Cardiac muscle cell (in vitro differentiated cells and primary cell): ENCODE measurements at regions not wholly inside any gene's neighbourhood (a gene's known extent, or its start where the extent isn't known, plus 50 kb on each side); places are given as distances from the start of the nearest gene placed in this dataset.
"Not testable (repeated sequence)": the region's sequence is repeated elsewhere in the genome, so short reads cannot be mapped to it uniquely, and the experiment has no call there.

Source experiments
- DNase-seq, 2 donors: peaks; one replicate each; pipeline versions ENCODE4 v3.0.0 to v3.0.0-alpha.2; 2010 to 2017; ENCODE audit warnings: low read depth in 1 of 2, low spot score in 1 of 2
- H3K27ac ChIP-seq: fragments of 200-600 bp; sonication (generic); 2 replicates; pipeline ENCODE4 v1.5.1; 2016
- H3K27me3 ChIP-seq: fragments of 200-600 bp; sonication (generic); 2 replicates; pipeline ENCODE4 v1.6.0; 2016; ENCODE audit warnings: control low read depth
- H3K36me3 ChIP-seq: fragments of 200-600 bp; sonication (generic); 2 replicates; pipeline ENCODE4 v1.5.1; 2016; ENCODE audit warnings: control low read depth
- H3K4me1 ChIP-seq: fragments of 200-600 bp; sonication (generic); 2 replicates; pipeline ENCODE4 v1.8.1; 2017; ENCODE audit warnings: low read depth, mild to moderate bottlenecking, mixed run types
- H3K4me3 ChIP-seq: fragments of 200-600 bp; sonication (generic); 2 replicates; pipeline ENCODE4 v1.5.1; 2016; ENCODE audit warnings: mild to moderate bottlenecking
- H3K9me3 ChIP-seq: fragments of 200-600 bp; sonication (generic); 2 replicates; pipeline ENCODE4 v1.5.1; 2017; ENCODE audit warnings: low read depth, mild to moderate bottlenecking, control low read depth
- TF ChIP-seq, protein P1 (sequence below): IDR thresholded peaks from 2 replicates; pipeline ENCODE4 v1.5.1; 2012; ENCODE audit warnings: low read depth, mild to moderate bottlenecking, low read length

DNA sequence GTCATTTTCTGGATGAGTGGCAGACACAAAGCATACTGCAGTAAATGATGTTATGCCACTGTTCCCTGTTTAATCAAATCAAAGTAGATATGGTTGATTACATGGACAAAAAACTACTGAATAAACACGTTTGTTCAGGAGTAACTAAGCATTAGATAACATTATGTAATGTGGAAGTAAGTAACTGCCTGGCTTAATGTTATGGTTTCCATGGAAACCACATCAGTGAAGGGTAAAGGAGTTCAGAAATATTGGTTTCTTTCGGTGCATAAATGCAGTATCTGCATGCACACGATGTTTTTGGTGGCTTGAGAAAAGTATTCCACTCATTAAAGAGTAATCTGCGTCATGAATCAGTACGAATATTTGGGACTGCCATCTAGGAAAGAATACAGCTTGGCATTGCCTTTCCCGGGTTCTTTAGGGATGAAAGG lies 131.3 kb upstream of the PRKCQ start:
- TF ChIP-seq, protein P1, sequence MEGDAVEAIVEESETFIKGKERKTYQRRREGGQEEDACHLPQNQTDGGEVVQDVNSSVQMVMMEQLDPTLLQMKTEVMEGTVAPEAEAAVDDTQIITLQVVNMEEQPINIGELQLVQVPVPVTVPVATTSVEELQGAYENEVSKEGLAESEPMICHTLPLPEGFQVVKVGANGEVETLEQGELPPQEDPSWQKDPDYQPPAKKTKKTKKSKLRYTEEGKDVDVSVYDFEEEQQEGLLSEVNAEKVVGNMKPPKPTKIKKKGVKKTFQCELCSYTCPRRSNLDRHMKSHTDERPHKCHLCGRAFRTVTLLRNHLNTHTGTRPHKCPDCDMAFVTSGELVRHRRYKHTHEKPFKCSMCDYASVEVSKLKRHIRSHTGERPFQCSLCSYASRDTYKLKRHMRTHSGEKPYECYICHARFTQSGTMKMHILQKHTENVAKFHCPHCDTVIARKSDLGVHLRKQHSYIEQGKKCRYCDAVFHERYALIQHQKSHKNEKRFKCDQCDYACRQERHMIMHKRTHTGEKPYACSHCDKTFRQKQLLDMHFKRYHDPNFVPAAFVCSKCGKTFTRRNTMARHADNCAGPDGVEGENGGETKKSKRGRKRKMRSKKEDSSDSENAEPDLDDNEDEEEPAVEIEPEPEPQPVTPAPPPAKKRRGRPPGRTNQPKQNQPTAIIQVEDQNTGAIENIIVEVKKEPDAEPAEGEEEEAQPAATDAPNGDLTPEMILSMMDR, result no peak
- Histone ChIP-seq H3K36me3 (no peaks in the 10 kb centered on the region), H3K27ac (no peak overlapping the region)

DNA sequence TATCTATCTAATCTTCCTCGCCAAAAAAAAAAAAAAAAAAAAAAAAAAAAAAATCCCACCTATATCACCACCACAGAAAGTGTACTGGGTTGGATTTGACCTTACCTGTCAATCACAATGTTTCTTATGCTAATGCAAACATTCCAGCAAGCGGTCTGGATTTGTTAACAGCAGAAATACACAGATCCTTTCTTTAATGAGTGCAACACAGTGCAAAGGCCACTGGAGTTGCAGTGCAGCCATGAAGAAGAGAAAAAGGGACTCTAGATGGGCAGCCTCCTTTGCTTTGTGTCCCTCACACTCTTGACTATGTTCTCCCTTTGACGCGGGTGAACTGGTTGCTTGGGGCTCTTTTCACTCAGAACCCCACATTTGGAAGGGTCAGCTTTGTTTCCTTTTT lies 127.3 kb upstream of the PRKCQ start:
- H3K4me1 ChIP-seq, result no peaks in the 10 kb centered on the region
- H3K36me3 ChIP-seq, result no peaks in the 10 kb centered on the region
- DNase-seq, result no peak
- no peaks in the 10 kb centered on the region for H3K27me3 ChIP-seq
- no peak overlapping the region for H3K4me3 ChIP-seq
- H3K27ac ChIP-seq, result no peak overlapping the region
- H3K9me3 ChIP-seq, result no peaks in the 10 kb centered on the region
- TF ChIP-seq, protein P1, result no peak

More for the DNA sequence above, 131.3 kb upstream of the PRKCQ start:
- Histone ChIP-seq H3K27me3 (no peaks in the 10 kb centered on the region), H3K4me1 (no peaks in the 10 kb centered on the region), H3K9me3 (no peaks in the 10 kb centered on the region), H3K4me3 (no peak overlapping the region)
- no peak for DNase-seq

DNA sequence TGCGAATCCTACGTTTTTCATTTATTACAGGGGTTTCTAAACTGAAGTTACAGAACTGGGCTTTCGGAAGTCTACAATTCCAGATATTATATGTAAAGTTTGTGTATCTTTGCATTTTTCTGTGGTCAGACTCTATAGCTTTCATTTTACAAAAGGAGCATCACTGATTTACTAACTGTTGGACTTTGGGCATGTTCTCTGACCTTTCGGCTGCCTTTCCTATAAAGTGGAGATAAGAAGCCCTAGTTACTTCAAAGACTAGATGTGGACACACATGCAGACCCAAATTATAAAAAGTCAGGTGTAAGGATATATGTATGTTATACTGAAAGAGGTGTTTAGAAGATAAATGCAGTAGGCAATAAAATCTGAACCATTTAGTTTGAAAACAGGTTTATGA lies 126.6 kb upstream of the PRKCQ start:
- Histone ChIP-seq H3K4me3 (no peak overlapping the region), H3K27ac (no peak overlapping the region), H3K9me3 (no peaks in the 10 kb centered on the region), H3K36me3 (no peaks in the 10 kb centered on the region), H3K4me1 (no peaks in the 10 kb centered on the region), H3K27me3 (no peaks in the 10 kb centered on the region)
- TF ChIP-seq, protein P1, result no peak
- DNase-seq, result no peak

DNA sequence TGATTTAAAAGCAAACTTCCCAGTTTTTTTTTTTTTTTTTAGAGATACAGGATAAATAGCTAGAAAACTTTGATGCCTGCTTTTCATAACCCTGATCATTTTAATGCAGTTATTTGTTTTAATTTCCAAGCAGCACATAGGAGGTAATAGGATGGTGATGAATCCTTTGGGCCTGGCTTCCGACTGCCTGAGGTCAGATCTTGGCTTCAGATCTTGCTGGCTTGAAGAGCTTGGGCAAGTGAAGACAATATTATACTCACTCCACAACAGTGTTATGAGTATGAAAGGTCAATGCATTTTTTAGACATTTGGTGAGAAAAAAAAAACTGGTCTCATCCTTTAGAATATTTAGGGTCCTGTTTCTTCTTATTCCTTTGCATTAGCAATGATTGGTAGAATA lies 124.8 kb upstream of the PRKCQ start:
- H3K27me3 ChIP-seq, result no peaks in the 10 kb centered on the region

DNA sequence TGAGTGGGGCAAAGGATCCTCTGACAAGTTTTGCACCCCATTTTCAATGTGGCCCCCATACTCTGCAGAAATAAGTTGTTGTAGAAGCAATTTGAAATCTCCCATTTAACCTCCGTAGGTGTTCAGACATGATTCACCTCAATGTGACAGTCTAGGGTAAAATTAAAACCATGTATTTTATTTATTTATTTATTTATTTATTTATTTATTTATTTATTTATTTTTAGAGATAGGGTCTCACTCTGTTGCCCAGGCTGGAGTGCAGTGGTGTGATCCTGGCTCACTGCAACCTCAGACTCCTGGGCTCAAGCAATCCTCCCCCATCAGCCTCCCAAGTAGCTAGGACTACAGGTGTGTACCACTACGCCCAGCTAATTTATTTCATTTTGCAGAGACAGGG lies 122.8 kb upstream of the PRKCQ start:
- not testable (repeated sequence) for H3K4me3 ChIP-seq, H3K27ac ChIP-seq, DNase-seq, H3K9me3 ChIP-seq, H3K36me3 ChIP-seq, H3K4me1 ChIP-seq, H3K27me3 ChIP-seq

More for the DNA sequence above, 124.8 kb upstream of the PRKCQ start:
- TF ChIP-seq, protein P1, result no peak
- Histone ChIP-seq H3K4me3 (no peak overlapping the region), H3K4me1 (no peaks in the 10 kb centered on the region), H3K9me3 (no peaks in the 10 kb centered on the region), H3K27ac (no peak overlapping the region), H3K36me3 (no peaks in the 10 kb centered on the region)
- DNase-seq, result no peak

DNA sequence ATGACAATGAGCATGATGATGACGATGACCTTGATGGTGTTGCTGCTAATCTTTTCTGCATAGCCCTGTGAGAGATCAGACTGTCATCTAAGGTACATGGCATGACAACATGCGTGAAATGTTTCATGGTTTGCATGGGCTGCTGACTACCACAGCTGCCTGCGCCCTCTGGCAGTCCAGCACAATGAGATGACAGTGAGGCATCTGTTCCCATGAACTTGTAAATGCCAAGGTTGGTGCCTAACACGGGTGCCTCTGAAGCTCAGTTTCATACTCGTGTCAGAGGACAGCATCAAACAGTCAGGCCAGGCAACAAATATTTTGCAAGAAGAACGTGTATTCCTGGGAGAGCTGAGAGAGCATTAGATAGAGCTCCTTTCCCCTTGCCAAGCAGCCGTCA lies 122.0 kb upstream of the PRKCQ start:
- H3K9me3 ChIP-seq, result no peaks in the 10 kb centered on the region
- DNase-seq, result no peak
- no peak overlapping the region for H3K4me3 ChIP-seq
- H3K4me1 ChIP-seq, result no peaks in the 10 kb centered on the region
- H3K27ac ChIP-seq, result no peak overlapping the region
- TF ChIP-seq, protein P1, result no peak
- H3K27me3 ChIP-seq, result no peaks in the 10 kb centered on the region
- no peaks in the 10 kb centered on the region for H3K36me3 ChIP-seq
